GM23338 (cell line): ENCODE measurements at regions not wholly inside any gene's neighbourhood (a gene's known extent, or its start where the extent isn't known, plus 50 kb on each side); places are given as distances from the start of the nearest gene placed in this dataset.

Experiments
- ATAC-seq: fragments of 200-7000 bp; cut with Tn5 transposase; 3 replicates; pipeline ENCODE4 v1.9.1; 2020
- DNase-seq: peaks from one replicate; pipeline ENCODE4 v3.0.0-alpha.2; 2015; ENCODE audit warnings: low spot score
- H2AFZ ChIP-seq: fragments of 200-600 bp; sonication (generic); 2 replicates; pipeline ENCODE4 v1.8.0; 2016; ENCODE audit warnings: antibody characterized with exemption, mild to moderate bottlenecking, moderate library complexity
- H3F3A ChIP-seq: fragments of 200-600 bp; sonication (generic); replicated peaks from 2 replicates; pipeline ENCODE4 v1.8.0; 2017; ENCODE audit warnings: antibody characterized with exemption, mixed run types, low read depth
- H3K27ac ChIP-seq: fragments of 200-600 bp; sonication (generic); 2 replicates; pipeline ENCODE4 v1.6.1; 2016; ENCODE audit warnings: low read depth
- H3K27me3 ChIP-seq: fragments of 200-600 bp; sonication (generic); 2 replicates; pipeline ENCODE4 v1.8.0; 2016; ENCODE audit warnings: mild to moderate bottlenecking, mixed run types, moderate library complexity; ENCODE audit not compliant: insufficient read depth
- H3K36me3 ChIP-seq: fragments of 200-600 bp; sonication (generic); 2 replicates; pipeline ENCODE4 v1.8.0; 2016; ENCODE audit warnings: mild to moderate bottlenecking; ENCODE audit not compliant: insufficient read depth
- H3K4me1 ChIP-seq: fragments of 200-600 bp; sonication (generic); 2 replicates; pipeline ENCODE4 v1.8.0; 2016; ENCODE audit warnings: mild to moderate bottlenecking, moderate library complexity; ENCODE audit not compliant: insufficient read depth
- H3K4me2 ChIP-seq: fragments of 200-600 bp; sonication (generic); 2 replicates; pipeline ENCODE4 v1.7.1; 2017; ENCODE audit warnings: mixed run types
- H3K4me3 ChIP-seq: fragments of 200-600 bp; sonication (generic); 2 replicates; pipeline ENCODE4 v1.6.1; 2016; ENCODE audit warnings: mixed run types
- H3K79me2 ChIP-seq: fragments of 200-600 bp; sonication (generic); replicated peaks from 2 replicates; pipeline ENCODE4 v1.8.0; 2017; ENCODE audit warnings: mild to moderate bottlenecking; ENCODE audit not compliant: insufficient read depth
- H3K9me2 ChIP-seq: fragments of 200-600 bp; sonication (generic); 2 replicates; pipeline ENCODE4 v1.8.0; 2017; ENCODE audit not compliant: insufficient read depth
- H4K20me1 ChIP-seq: fragments of 200-600 bp; sonication (generic); replicated peaks from 2 replicates; pipeline ENCODE4 v1.8.0; 2017; ENCODE audit warnings: mild to moderate bottlenecking; ENCODE audit not compliant: insufficient read depth
- H3K27ac Mint-ChIP-seq: 2 replicates; pipeline ENCODE4 v1.8.0; 2020; ENCODE audit warnings: inconsistent platforms, mild to moderate bottlenecking, moderate library complexity, mixed read lengths
- H3K27me3 Mint-ChIP-seq: 3 replicates; pipeline ENCODE4 v1.8.0; 2022; ENCODE audit warnings: low read depth, mild to moderate bottlenecking, moderate library complexity, mixed read lengths, inconsistent platforms; ENCODE audit not compliant: insufficient read depth, poor library complexity
- H3K36me3 Mint-ChIP-seq: 3 replicates; pipeline ENCODE4 v1.8.0; 2021; ENCODE audit warnings: low read depth, mild to moderate bottlenecking, inconsistent platforms, moderate library complexity, mixed read lengths
- H3K4me1 Mint-ChIP-seq: 3 replicates; pipeline ENCODE4 v1.8.0; 2020; ENCODE audit warnings: mild to moderate bottlenecking, inconsistent platforms, mixed read lengths
- H3K4me3 Mint-ChIP-seq: 3 replicates; pipeline ENCODE4 v1.8.0; 2021; ENCODE audit warnings: moderate library complexity, mild to moderate bottlenecking, inconsistent platforms, mixed read lengths
- H3K9me3 Mint-ChIP-seq: 3 replicates; pipeline ENCODE4 v1.8.0; 2020; ENCODE audit warnings: moderate library complexity, mild to moderate bottlenecking, inconsistent platforms, mixed read lengths
- CREB1 ChIP-seq: fragments of 250-450 bp; sonication (Bioruptor Pico); IDR thresholded peaks from 2 replicates; pipeline ENCODE4 v1.5.0; 2020; ENCODE audit warnings: low read depth, mild to moderate bottlenecking, moderate library complexity
- EZH2 ChIP-seq: fragments of 200-600 bp; sonication (generic); IDR thresholded peaks from one replicate; pipeline ENCODE4 v1.8.0; 2017; ENCODE audit warnings: antibody characterized with exemption, mild to moderate bottlenecking, low read depth; ENCODE audit not compliant: unreplicated experiment
- EZH2phosphoT487 ChIP-seq: fragments of 200-600 bp; sonication (generic); IDR thresholded peaks from one replicate; pipeline ENCODE4 v1.8.1; 2018; ENCODE audit warnings: antibody characterized with exemption; ENCODE audit not compliant: unreplicated experiment
- JUNB ChIP-seq: IDR thresholded peaks from one replicate; pipeline ENCODE4 v1.6.1; 2016; ENCODE audit warnings: antibody characterized with exemption; ENCODE audit not compliant: unreplicated experiment
- NANOG ChIP-seq: IDR thresholded peaks from 2 replicates; pipeline ENCODE4 v1.6.1; 2016; ENCODE audit warnings: antibody characterized with exemption, borderline replicate concordance
- POLR2AphosphoS5 ChIP-seq: IDR thresholded peaks from 2 replicates; pipeline ENCODE4 v1.6.1; 2016; ENCODE audit warnings: antibody characterized with exemption, low read depth
- STAT1 ChIP-seq: IDR thresholded peaks from one replicate; pipeline ENCODE4 v1.6.1; 2016; ENCODE audit warnings: antibody characterized with exemption; ENCODE audit not compliant: unreplicated experiment
- ZNF114 ChIP-seq: fragments of 250-450 bp; sonication (Bioruptor Pico); IDR thresholded peaks from 2 replicates; pipeline ENCODE4 v1.5.0; 2020; ENCODE audit warnings: mild to moderate bottlenecking, moderate library complexity
- ZNF331 ChIP-seq: fragments of 250-450 bp; sonication (Bioruptor Pico); IDR thresholded peaks from 2 replicates; pipeline ENCODE4 v1.5.0; 2020; ENCODE audit warnings: low read depth, mild to moderate bottlenecking, moderate library complexity
- TF ChIP-seq, protein P1 (sequence below), 2 experiments: fragments of 200-600 bp in 1 of 2; sonication (generic) in 1 of 2; conservative IDR thresholded peaks; 2 replicates each; pipeline versions ENCODE4 v1.5.1 to v1.6.1; 2016 to 2017; ENCODE audit warnings: antibody characterized with exemption in 2 of 2, low read depth in 2 of 2, mild to moderate bottlenecking in 2 of 2, moderate library complexity in 1 of 2
- TF ChIP-seq, protein P2 (sequence below): IDR thresholded peaks from one replicate; pipeline ENCODE4 v1.6.1; 2018; ENCODE audit warnings: antibody characterized with exemption; ENCODE audit not compliant: unreplicated experiment
- TF ChIP-seq, protein P3 (sequence below): IDR thresholded peaks from 2 replicates; pipeline ENCODE4 v1.6.1; 2016; ENCODE audit warnings: antibody characterized with exemption
- TF ChIP-seq, protein P4 (sequence below): fragments of 250-450 bp; sonication (Bioruptor Pico); IDR thresholded peaks from 2 replicates; pipeline ENCODE4 v1.5.0; 2020; ENCODE audit warnings: mild to moderate bottlenecking, moderate library complexity

DNA sequence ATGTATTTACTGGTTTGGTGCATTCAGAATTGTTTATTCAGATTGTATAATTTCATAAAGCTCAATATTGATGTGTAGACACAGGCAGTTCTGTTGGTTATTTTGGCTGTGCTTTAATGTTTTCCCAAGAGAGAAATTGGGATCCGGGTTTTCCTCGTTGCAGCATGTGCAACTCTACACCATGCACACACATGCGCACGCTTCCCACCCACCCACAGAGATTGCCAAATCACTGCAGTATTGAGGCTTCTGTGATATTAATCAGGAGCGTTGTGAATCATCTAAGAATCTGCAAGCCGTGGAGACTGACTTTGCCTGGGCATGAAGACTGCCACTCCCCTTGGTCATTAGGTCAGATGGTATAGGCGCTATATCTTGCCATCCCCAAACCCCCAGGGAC, 571.5 kb downstream of the SLC4A3 start:
- Mint-ChIP-seq H3K36me3 (peaks cover 6% of the 10 kb centered on the region), H3K4me3 (no peak overlapping the region), H3K9me3 (peaks cover 19% of the 10 kb centered on the region), H3K27ac (no peak overlapping the region), H3K4me1 (no peaks in the 10 kb centered on the region), H3K27me3 (peaks cover 2% of the 10 kb centered on the region)
- H3K4me3 ChIP-seq: no peak overlapping the region
- H3K27me3 ChIP-seq: no peaks in the 10 kb centered on the region
- no peak for TF ChIP-seq EZH2phosphoT487
- TF ChIP-seq EZH2: no peak
- TF ChIP-seq NANOG: no peak
- TF ChIP-seq, protein P1, sequence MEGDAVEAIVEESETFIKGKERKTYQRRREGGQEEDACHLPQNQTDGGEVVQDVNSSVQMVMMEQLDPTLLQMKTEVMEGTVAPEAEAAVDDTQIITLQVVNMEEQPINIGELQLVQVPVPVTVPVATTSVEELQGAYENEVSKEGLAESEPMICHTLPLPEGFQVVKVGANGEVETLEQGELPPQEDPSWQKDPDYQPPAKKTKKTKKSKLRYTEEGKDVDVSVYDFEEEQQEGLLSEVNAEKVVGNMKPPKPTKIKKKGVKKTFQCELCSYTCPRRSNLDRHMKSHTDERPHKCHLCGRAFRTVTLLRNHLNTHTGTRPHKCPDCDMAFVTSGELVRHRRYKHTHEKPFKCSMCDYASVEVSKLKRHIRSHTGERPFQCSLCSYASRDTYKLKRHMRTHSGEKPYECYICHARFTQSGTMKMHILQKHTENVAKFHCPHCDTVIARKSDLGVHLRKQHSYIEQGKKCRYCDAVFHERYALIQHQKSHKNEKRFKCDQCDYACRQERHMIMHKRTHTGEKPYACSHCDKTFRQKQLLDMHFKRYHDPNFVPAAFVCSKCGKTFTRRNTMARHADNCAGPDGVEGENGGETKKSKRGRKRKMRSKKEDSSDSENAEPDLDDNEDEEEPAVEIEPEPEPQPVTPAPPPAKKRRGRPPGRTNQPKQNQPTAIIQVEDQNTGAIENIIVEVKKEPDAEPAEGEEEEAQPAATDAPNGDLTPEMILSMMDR (conservative IDR thresholded peaks at IDR 0.05; ENCODE audit: low read depth in 2 of 2): no peak
- no peak for TF ChIP-seq JUNB
- TF ChIP-seq, protein P2, sequence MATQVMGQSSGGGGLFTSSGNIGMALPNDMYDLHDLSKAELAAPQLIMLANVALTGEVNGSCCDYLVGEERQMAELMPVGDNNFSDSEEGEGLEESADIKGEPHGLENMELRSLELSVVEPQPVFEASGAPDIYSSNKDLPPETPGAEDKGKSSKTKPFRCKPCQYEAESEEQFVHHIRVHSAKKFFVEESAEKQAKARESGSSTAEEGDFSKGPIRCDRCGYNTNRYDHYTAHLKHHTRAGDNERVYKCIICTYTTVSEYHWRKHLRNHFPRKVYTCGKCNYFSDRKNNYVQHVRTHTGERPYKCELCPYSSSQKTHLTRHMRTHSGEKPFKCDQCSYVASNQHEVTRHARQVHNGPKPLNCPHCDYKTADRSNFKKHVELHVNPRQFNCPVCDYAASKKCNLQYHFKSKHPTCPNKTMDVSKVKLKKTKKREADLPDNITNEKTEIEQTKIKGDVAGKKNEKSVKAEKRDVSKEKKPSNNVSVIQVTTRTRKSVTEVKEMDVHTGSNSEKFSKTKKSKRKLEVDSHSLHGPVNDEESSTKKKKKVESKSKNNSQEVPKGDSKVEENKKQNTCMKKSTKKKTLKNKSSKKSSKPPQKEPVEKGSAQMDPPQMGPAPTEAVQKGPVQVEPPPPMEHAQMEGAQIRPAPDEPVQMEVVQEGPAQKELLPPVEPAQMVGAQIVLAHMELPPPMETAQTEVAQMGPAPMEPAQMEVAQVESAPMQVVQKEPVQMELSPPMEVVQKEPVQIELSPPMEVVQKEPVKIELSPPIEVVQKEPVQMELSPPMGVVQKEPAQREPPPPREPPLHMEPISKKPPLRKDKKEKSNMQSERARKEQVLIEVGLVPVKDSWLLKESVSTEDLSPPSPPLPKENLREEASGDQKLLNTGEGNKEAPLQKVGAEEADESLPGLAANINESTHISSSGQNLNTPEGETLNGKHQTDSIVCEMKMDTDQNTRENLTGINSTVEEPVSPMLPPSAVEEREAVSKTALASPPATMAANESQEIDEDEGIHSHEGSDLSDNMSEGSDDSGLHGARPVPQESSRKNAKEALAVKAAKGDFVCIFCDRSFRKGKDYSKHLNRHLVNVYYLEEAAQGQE: no peak
- TF ChIP-seq STAT1: no peak
- TF ChIP-seq POLR2AphosphoS5: no peak
- TF ChIP-seq, protein P3, sequence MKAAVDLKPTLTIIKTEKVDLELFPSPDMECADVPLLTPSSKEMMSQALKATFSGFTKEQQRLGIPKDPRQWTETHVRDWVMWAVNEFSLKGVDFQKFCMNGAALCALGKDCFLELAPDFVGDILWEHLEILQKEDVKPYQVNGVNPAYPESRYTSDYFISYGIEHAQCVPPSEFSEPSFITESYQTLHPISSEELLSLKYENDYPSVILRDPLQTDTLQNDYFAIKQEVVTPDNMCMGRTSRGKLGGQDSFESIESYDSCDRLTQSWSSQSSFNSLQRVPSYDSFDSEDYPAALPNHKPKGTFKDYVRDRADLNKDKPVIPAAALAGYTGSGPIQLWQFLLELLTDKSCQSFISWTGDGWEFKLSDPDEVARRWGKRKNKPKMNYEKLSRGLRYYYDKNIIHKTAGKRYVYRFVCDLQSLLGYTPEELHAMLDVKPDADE: no peak
- TF ChIP-seq, protein P4, sequence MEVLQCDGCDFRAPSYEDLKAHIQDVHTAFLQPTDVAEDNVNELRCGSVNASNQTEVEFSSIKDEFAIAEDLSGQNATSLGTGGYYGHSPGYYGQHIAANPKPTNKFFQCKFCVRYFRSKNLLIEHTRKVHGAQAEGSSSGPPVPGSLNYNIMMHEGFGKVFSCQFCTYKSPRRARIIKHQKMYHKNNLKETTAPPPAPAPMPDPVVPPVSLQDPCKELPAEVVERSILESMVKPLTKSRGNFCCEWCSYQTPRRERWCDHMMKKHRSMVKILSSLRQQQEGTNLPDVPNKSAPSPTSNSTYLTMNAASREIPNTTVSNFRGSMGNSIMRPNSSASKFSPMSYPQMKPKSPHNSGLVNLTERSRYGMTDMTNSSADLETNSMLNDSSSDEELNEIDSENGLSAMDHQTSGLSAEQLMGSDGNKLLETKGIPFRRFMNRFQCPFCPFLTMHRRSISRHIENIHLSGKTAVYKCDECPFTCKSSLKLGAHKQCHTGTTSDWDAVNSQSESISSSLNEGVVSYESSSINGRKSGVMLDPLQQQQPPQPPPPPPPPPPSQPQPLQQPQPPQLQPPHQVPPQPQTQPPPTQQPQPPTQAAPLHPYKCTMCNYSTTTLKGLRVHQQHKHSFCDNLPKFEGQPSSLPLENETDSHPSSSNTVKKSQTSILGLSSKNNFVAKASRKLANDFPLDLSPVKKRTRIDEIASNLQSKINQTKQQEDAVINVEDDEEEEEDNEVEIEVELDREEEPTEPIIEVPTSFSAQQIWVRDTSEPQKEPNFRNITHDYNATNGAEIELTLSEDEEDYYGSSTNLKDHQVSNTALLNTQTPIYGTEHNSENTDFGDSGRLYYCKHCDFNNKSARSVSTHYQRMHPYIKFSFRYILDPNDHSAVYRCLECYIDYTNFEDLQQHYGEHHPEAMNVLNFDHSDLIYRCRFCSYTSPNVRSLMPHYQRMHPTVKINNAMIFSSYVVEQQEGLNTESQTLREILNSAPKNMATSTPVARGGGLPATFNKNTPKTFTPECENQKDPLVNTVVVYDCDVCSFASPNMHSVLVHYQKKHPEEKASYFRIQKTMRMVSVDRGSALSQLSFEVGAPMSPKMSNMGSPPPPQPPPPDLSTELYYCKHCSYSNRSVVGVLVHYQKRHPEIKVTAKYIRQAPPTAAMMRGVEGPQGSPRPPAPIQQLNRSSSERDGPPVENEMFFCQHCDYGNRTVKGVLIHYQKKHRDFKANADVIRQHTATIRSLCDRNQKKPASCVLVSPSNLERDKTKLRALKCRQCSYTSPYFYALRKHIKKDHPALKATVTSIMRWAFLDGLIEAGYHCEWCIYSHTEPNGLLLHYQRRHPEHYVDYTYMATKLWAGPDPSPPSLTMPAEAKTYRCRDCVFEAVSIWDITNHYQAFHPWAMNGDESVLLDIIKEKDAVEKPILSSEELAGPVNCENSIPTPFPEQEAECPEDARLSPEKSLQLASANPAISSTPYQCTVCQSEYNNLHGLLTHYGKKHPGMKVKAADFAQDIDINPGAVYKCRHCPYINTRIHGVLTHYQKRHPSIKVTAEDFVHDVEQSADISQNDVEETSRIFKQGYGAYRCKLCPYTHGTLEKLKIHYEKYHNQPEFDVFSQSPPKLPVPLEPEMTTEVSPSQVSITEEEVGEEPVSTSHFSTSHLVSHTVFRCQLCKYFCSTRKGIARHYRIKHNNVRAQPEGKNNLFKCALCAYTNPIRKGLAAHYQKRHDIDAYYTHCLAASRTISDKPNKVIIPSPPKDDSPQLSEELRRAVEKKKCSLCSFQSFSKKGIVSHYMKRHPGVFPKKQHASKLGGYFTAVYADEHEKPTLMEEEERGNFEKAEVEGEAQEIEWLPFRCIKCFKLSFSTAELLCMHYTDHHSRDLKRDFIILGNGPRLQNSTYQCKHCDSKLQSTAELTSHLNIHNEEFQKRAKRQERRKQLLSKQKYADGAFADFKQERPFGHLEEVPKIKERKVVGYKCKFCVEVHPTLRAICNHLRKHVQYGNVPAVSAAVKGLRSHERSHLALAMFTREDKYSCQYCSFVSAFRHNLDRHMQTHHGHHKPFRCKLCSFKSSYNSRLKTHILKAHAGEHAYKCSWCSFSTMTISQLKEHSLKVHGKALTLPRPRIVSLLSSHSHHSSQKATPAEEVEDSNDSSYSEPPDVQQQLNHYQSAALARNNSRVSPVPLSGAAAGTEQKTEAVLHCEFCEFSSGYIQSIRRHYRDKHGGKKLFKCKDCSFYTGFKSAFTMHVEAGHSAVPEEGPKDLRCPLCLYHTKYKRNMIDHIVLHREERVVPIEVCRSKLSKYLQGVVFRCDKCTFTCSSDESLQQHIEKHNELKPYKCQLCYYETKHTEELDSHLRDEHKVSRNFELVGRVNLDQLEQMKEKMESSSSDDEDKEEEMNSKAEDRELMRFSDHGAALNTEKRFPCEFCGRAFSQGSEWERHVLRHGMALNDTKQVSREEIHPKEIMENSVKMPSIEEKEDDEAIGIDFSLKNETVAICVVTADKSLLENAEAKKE: no peak
- no peak for TF ChIP-seq ZNF331
- TF ChIP-seq ZNF114: no peak
- no peak for TF ChIP-seq CREB1 (CRISPR knock-in tag)
- H3F3A ChIP-seq: no peaks in the 10 kb centered on the region
- H3K36me3 ChIP-seq: no peaks in the 10 kb centered on the region; the same call in 1 of the 2 replicates
- no peak for ATAC-seq
- no peak overlapping the region for H3K4me2 ChIP-seq
- H3K79me2 ChIP-seq: no peaks in the 10 kb centered on the region
- 0 out of 2 replicates have a peak, but pooled peaks cover 4% of the 10 kb centered on the region for H3K9me2 ChIP-seq
- no peak overlapping the region for H2AFZ ChIP-seq
- H4K20me1 ChIP-seq: no peaks in the 10 kb centered on the region
- H3K4me1 ChIP-seq: no peaks in the 10 kb centered on the region
- DNase-seq: no peak
- H3K27ac ChIP-seq: no peak overlapping the region
